HuH-7.5 (cell line): ENCODE measurements at regions not wholly inside any gene's neighbourhood (a gene's known extent, or its start where the extent isn't known, plus 50 kb on each side); places are given as distances from the start of the nearest gene placed in this dataset.

Source experiments
- DNase-seq: peaks from one replicate; pipeline ENCODE4 v3.0.0; 2011; ENCODE audit warnings: low spot score

DNA sequence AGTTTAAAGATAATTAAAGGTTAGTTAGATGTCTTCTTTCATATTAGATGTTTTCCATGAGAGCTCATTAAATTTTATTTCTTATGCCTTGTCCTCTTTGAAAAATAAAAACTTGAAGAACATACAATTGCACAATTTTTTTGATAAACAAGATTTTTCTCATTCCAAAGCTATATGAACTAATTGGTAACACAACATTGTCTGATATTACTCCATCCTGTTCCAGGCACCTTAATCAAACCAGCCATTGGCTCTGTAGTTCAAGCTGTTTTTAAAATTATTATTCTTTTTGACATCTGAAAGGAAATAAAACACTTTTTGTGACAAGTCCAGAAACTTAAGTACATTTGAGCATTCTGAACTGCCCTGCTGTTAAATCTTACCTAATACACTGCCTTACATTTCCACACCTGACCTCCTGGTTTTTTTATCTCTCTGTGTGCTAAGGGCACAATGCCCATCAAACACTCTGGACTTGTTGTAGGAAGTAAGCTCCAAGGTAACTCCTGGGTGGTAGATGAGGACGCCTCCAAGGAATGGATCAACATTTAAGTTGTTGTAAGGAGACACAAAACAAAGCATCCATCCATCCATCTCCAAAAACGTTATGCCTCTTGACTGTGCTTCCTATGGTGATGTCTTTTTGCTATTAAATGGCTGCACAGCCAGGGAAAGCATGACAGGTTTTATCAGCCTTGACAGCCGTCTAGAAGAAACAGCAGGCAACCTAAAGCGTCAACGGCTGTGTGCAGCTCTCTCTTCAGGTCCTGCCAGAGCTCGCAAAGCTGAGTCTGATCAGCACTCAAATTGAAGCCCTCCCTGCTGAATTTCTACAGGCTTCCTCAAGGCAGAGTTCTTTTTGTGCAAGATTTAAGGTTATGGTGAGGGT is 449.9 kb upstream of the FLRT2 start:
- DNase-seq, result no peak

DNA sequence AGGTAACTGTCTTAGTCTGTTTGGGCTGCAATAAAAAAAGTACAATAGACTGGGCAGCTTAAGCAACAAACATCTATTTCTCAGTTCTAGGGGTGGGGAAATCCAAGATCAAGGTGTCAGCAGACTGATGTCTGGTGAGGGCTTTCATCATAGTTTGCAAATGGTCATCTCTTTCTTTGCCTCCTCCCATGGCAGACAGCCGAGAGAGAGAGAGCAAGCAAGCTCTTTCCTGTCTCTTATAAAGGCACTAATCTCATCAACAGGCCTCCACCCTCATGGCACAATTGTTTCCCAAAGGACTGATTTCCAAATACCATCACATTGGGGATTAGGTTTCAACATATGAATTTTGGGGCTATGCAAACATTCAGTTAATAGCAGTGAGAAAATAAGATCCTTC is 445.6 kb upstream of the FLRT2 start:
- DNase-seq, result no peak

DNA sequence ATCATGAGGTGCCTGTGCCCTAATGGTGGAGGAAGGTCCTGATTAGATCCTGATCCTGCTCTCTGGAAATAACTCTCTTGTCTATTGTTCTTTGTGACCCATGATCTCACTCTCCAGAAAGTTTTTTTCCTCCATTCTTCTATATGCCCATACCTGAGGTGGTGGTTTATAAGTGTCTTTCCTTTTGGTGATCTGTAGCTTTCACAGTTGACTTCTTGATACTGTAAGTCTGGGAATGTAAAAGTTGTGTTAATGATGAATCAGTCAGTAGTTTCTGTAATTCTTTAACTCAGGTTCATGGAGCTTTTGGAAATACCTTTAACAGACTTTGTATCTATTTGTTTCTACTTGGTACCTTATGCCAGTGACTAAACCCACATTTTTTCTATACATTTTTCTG is 444.0 kb upstream of the FLRT2 start:
- no peak for DNase-seq

DNA sequence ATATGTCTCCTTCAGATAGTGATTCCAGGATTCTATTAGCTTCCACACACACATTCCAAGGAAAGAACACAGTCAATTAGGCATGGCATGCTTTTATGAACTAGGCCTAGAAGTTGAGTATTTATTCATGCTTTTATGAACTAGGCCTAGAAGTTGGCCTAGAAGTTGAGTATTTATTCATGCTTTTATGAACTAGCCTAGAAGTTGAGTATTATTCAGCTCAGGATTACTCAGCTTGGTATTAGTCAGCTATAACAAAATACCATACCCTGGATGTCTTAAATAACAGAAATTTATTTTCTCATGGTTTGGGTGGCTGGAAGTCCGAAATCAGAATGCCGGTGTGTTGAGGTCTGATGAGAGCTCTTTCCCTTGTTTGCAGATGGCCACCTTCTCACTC is 442.7 kb upstream of the FLRT2 start:
- no peak for DNase-seq

DNA sequence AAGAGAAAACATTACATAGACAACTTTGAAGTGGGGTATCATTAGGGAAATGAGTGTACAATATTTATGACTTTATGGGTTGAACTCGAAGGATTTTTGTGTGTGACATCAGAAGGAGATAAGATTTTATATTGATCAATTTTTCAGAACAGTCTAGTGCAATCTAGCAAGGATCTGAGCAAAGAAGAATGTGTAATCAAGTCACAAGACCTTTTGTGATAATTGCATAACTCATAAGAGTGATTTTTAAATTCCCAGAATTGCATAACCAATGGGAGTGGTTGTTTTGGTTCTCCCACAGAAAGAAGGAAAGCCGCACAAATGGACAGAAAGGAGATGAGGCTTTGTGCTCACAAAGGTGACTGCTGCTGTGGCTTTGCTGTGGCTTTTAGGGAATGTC is 441.8 kb upstream of the FLRT2 start:
- no peak for DNase-seq

DNA sequence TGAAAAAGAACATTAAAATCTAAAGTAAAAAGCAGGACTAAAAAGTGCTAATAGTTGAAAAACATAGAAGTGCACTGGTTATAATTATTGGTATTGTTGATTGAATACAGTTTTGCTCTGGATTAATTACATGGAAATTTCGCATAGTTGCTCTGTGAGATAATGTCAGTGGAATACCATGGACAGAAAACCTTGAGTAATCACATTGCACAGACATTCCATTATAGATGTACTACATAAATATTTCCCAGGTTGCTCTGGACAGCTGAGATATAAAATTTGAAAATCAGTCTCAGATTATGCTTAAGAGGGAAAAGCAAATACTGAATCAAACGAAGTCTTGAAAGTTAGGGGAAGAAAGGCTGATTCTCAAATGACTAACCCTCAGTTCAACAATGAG is 439.3 kb upstream of the FLRT2 start:
- DNase-seq, result no peak

DNA sequence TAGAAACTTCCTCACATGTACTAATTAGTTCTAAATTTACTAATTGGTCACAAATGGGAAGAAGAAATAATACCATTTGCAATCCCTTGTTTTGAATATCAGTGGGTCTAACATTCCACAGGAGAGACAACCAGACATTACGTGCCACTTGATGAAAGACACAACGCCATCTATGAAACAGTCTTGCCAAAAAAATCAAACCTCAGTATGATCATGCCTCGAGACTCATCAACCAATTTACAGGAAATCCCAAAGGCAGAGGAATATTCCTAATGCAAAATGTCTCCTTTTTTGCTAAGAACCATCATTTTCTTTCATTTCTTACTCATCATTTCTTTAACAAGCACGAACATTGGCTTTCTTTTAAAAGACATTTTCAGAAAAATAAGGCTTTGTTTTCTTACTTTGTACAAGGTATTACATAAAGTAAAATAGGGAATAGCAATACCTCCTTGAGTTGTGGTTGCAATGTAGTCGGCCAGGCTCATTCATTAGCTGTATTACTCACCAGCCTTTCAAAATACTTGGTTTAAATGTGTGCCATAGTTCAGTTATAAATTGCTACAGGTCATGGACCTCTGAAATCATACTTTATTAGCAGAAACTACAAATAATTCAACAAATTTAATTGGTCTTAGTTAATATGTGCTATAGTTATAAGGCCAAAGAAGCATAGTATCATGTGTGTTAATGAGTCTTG is 436.2 kb upstream of the FLRT2 start:
- no peak for DNase-seq

DNA sequence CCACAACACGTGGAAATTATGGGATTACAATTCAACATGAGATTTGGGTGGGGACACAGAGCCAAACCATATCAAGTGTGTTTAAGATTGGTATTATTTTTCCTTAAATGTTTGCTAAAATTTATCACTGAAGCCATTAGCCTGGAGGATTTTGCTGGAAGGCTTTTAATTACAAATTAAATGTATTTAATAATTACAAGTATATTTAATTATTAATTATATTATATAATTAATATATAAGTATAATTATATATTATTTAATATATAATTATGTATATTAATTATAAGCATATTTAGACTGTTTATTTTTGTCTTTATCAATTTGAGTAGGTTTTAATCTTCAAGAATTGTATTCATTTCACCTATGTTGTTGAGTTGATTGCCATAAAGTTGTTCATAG is 427.4 kb upstream of the FLRT2 start:
- no peak for DNase-seq

DNA sequence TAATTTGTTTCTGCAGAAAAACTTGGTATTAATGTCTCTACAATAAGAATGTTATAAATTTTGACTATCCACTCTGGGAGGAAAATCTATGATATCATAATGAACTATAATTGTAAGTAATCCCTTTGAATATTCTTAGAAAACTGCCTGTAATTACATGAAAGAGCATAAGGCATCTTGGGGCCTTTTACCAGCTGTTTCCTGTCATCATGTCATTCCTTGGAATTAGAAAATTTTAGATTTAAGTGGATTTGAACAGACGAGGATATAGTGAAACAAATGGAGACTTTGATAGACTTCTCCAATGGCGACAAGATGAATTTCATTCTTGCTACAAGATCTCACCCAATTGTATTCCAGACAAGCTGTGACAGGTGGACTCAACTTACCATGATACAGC is 423.4 kb upstream of the FLRT2 start:
- DNase-seq, result no peak

DNA sequence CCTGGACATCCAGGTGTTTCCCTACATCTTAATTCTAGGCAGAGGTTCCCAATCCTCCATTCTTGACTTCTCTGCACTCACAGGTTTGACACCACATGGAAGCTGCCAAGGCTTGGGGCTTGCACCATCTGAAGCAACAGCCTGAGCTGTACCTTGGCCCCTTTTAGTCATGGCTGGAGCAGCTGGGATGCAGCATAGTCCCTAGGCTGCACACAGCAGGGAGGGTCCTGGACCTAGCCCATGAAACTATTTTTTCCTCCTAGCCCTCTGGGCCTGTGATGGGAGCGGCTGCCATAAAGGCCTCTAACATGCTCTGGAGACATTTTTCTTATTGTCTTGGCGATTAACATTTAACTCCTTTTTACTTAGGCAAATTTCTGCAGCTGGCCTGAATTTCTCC is 417.2 kb upstream of the FLRT2 start:
- DNase-seq, result no peak

DNA sequence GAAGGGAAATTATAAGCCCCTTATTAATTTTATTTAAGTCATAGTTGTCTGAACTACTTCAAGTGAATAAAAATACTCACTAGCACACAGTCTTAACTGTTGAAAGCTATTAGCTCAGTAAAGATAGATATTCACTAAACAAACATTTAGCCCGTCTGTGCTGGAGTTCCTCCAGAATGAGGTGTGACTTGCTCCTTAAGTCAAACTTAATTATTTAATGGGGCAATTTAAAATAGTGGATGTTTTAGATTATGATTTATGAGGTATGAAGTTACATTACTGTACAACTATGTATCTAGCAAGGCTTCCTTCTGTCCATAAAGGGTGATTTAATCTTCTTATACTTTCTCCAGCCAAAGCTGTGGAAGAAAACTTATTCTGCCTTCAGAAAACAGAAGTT is 414.0 kb upstream of the FLRT2 start:
- DNase-seq, result no peak

DNA sequence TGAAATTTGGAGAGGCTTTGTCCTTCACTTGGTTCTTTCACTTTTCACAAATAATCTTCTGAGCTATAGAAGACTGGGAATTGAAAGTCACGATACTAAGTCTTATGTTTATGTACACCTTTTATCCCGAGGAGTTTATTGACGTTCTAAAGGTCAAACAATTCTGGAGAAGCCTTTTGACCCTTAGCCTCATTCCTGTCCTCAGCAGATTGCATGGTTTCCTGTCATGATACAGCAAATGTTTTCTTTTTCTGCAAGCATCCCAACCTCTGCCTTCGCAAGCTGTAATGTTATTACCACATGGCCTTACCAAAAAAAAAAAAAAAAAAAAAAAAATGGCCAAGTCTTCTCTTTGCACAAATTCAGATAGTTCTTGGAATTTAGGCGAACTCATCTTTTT is 411.7 kb upstream of the FLRT2 start:
- DNase-seq, result no peak

DNA sequence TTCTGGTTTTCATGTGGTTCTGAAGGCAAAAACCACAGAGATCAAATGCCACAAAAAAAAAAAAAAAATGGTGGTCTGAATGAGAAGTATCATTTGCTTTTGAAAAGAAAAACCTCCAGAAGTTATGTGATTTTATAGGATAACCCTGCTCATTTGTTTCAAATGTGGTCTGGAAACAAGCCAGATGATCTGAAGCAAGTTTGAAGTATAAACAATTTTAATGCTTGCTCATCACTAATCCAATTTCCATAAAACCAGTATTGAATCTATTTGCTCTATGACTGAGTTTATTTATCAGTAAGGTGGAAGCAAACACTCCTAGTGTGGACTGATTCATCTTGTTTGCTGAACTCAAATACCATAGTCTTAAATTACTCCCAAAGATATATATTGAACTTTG is 407.3 kb upstream of the FLRT2 start:
- no peak for DNase-seq

DNA sequence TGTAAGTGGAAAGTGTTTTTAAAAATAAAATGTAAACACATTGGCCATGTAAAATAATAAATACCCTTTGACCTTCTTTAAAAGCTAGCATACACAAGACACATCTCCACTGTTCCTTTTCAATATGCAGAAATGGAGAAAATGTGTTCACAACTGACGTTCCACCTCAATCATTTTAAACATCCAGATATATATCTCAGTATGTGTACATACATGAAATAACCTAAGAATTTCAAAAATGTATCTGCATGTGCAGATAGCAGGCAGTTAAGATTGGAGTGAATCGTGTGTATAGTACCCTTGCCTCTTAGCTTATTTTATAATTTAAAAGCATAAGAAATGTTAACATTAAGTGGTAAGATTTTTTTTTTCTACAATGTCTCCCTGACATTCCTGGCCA is 406.2 kb upstream of the FLRT2 start:
- no peak for DNase-seq

DNA sequence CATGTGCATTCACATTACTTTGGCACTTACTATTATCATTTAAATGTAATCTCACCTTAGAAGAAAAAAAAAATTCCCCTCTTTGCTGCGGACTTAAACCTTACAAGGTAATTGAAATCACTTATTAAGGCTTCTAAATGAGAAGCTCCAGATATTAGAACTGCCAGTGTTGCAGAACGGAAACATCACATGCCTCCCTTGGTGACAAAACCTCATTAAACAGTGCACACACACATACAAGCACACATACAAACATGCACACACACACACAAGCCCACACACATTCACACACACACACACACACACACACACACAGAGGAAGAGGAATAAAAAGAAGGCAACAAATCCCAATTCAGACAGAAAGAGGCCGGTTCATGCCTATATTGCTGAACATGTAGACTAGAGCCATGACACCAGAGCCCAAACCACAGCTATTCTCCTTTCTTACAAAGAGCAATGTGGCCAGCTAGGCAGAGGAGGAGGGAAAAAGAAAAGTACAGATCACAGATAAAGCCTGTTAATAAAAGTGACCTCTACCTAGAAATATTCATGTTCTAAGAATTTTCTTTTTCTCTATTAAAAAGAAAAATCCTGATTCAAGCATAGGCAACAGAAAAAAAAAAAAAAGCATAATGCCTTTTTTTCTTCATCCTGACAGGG is 405.2 kb upstream of the FLRT2 start:
- DNase-seq, result no peak

DNA sequence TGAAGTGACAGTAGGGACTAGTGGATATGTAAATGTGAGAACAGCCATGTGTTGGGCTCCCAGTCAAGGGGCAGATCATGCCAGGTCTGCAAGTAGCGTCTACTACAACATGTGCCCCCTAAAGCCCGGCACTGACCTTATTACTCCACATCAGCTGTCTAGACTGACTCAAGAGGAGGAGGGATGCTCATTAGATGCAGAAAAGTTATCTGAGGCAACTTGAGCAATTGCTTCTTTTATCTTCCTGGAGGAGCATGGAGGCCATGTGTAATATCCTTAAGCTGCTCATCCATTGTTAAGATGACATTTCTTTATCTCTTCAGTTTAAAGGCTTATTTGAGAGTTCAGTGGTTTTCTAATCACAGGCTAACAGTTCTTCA is 404.7 kb upstream of the FLRT2 start:
- no peak for DNase-seq

DNA sequence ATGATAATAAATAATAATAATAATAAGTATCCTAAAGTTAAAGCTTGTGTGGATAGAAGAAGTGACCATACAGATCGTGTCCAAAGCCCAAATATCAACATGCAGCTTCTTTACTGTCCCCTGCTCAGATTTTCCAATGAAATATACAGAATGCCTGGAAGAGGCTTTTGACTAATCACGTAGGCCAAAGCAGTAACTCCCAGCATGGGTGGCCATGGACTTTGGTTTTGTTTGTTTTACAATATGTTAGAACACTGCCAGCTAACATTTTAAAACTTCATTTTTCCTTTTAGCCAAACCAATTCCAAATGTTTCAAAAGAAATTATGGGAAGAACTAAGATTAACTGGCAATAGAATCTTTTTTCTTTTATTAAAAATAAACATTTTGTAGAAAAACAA is 400.0 kb upstream of the FLRT2 start:
- no peak for DNase-seq

DNA sequence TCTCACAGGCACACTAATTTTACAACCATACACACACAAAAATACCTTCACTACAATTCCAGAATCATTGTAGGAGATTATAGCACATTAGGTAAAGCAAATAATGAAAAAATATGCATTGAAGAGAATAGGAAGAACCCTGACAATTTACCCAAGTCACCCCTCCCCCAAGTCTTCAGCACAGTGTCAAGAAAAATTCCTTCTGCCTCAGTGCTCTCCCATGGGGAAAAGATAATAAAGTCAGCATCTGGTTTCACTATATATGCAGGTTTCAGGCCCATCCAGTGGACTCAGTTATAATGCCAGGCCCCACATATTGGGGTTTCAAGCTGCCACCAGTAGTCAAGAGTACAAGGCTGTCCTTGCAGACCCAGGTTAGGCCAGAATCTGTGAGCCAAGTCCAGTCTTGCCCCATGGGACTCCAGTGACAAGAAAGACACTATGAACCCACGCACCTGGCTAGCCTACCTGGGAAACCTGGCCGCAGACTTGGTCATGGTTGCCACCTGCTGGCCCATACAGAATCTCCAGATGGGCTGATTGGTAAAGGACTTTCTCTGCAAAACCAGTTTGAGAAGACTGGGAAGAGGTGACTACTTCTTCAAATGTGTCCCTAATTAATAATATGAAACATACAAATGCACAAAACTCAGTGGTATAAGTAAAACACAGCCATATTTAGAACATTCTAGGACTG is 398.6 kb upstream of the FLRT2 start:
- DNase-seq, result no peak

DNA sequence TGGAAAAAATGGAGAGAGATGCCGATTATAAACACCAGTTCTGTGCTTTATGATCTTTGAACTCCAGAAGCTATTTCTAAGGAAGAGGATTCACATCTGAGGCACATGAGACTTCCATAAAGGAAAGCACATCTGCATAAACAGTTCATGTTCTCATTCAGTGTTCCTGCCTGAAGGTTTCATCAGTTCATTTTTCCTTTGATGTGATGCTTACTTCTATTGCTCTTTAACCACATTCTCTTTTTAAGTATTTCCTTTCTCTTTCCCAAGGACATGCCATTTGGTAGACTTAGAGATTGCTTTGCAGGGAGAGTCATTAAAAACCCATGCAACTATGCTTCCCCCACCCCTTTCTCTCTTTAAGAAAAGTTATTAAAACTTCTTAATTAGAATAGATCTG is 387.0 kb upstream of the FLRT2 start:
- DNase-seq, result no peak

DNA sequence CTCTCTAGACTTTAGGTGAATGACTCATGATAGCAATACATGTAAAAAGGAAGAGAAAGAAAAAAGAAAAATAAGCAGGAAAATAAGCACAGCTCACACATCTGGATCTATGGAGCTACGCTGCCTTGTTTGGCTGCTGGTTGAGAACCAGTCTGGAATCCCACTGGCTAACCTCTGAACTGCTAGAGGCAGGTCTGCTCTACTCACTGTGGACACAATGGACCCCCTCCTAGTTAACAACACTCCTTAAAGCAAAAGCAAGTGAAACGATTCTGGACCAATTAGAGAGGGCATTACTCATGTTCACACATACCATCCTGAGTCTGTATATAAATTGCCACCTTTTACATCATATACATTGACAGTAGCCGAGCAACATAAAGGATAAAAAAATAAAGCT is 383.2 kb upstream of the FLRT2 start:
- no peak for DNase-seq

DNA sequence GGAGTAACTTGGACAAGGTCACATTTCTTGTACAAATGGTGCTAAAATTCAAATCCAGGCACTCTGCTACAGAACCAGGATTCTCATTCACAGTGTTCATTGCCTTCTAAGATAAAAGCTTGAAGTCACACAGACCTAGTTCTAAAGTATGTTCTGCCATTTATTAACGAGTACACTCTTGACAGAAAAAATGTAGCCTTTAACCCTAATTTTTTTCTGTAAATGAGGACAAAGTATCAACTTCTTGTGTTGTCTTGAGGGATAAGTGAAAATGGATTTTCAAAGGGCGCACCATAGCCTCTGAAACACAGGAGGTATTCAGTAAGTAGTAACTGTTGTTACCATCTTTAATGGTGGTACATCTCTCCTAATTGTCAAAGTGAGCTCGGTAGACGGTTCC is 379.8 kb upstream of the FLRT2 start:
- no peak for DNase-seq

DNA sequence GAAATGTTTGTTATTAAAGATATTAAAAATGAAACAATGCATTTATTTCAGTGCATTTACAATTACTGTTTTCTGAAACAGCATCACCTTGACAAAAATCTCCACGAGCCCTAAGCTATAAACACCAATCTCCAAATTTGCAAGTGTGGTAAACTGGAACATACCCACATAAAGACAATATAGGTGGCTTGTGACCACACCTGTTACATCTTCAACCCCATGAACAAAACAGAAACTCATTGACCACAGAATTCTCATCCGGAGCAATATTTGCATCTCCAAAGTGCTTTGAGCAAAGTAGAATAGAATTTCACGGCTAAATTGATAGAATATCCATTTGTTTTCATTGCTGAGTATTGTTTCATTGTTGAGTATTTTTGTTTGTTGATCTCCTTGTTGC is 375.2 kb upstream of the FLRT2 start:
- DNase-seq, result no peak

DNA sequence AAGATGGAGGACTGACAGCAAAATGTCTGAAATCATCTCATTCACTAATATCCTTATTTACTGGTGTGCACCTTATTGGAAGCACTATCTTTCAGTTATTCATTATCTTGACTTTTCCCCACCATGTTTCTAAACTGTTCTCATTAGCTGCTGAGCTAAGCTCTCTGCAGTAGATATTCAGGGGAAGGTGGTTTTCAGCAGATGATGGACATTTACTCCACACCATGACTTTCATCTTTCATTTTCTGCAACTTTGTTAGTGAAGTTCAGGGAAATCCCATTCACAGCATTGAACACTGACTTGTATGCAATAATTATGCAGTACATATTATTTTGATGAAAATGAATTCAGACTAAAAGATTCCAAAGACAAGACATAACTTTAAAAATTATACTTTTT is 373.6 kb upstream of the FLRT2 start:
- no peak for DNase-seq
